GM23248 (cell line): ENCODE measurements at regions not wholly inside any gene's neighbourhood (a gene's known extent, or its start where the extent isn't known, plus 50 kb on each side); places are given as distances from the start of the nearest gene placed in this dataset.

Experiments used
- EZH2 ChIP-seq: fragments of 200-600 bp; sonication (generic); IDR thresholded peaks from 2 replicates; pipeline ENCODE4 v1.6.1; 2018; ENCODE audit warnings: antibody characterized with exemption, mild to moderate bottlenecking; ENCODE audit not compliant: insufficient read depth, poor library complexity, severe bottlenecking
- EZH2phosphoT487 ChIP-seq: fragments of 200-600 bp; sonication (generic); IDR thresholded peaks from 2 replicates; pipeline ENCODE4 v1.6.1; 2018; ENCODE audit warnings: antibody characterized with exemption, moderate library complexity, mild to moderate bottlenecking, low read depth; ENCODE audit not compliant: insufficient read depth

DNA sequence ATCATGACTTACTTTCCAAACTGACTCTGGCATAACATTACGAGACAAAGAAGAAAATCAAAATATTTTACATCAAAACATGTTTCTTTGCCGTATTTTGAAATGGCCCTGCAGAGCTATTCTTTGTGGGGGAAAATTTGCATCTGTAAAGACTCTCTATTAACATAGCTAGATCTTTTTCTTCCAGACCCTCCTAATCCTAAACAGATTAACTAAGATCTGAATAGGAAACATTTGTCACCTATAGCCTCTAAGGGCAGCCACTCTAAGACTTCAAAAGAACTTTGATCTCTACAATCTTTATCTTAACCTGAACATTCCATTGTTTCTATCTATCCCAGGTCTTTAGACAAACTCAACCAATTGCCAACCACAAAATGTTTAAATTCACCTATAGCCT lies 176.6 kb upstream of the CENPE start:
- TF ChIP-seq EZH2 (no peak), EZH2phosphoT487 (no peak)
